ENCODE measurements at regions not wholly inside any gene's neighbourhood (a gene's known extent, or its start where the extent isn't known, plus 50 kb on each side); places are given as distances from the start of the nearest gene placed in this dataset.
"Not testable (repeated sequence)": the region's sequence is repeated elsewhere in the genome, so short reads cannot be mapped to it uniquely, and the experiment has no call there.

- DNase-seq; intact Hi-C loops (cut with DNase I): not testable (repeated sequence)
Observed at GRCh38 chr4:49150351-49151083, 164.4 kb downstream of the CWH43 start.

GRCh38 chr4:49153011-49153410, 166.9 kb downstream of the CWH43 start:
- intact Hi-C loops (cut with DNase I); DNase-seq: not testable (repeated sequence)

GRCh38 chr4:49154308-49155103, 168.4 kb downstream of the CWH43 start:
- intact Hi-C loops (cut with DNase I); DNase-seq: not testable (repeated sequence)

GRCh38 chr4:49155270-49155669, 169.2 kb downstream of the CWH43 start:
- DNase-seq; intact Hi-C loops (cut with DNase I): not testable (repeated sequence)

GRCh38 chr4:49156309-49156708, 170.2 kb downstream of the CWH43 start:
- intact Hi-C loops (cut with DNase I); DNase-seq: not testable (repeated sequence)

- DNase-seq; intact Hi-C loops (cut with DNase I): not testable (repeated sequence)
Observed at GRCh38 chr4:49157630-49158029, 171.6 kb downstream of the CWH43 start.

GRCh38 chr4:49161111-49161541, 175.1 kb downstream of the CWH43 start:
- DNase-seq; intact Hi-C loops (cut with DNase I): not testable (repeated sequence)

- intact Hi-C loops (cut with DNase I); DNase-seq: not testable (repeated sequence)
Observed at GRCh38 chr4:49164916-49165315, 178.8 kb downstream of the CWH43 start.

- intact Hi-C loops (cut with DNase I); DNase-seq: not testable (repeated sequence)
Observed at GRCh38 chr4:49177847-49178246, 191.8 kb downstream of the CWH43 start.

GRCh38 chr4:49181088-49181487, 195.0 kb downstream of the CWH43 start:
- DNase-seq; intact Hi-C loops (cut with DNase I): not testable (repeated sequence)

GRCh38 chr4:49211396-49212194, 225.5 kb downstream of the CWH43 start:
- intact Hi-C loops (cut with DNase I); DNase-seq: not testable (repeated sequence)

- DNase-seq; intact Hi-C loops (cut with DNase I): not testable (repeated sequence)
Observed at GRCh38 chr4:49213250-49213649, 227.2 kb downstream of the CWH43 start.

GRCh38 chr4:49213750-49214149, 227.7 kb downstream of the CWH43 start:
- not testable (repeated sequence) for DNase-seq

GRCh38 chr4:49214453-49215081, 228.5 kb downstream of the CWH43 start:
- intact Hi-C loops (cut with DNase I); DNase-seq: not testable (repeated sequence)

More at GRCh38 chr4:49213750-49214149, 227.7 kb downstream of the CWH43 start:
- intact Hi-C loops (cut with DNase I): not testable (repeated sequence)

GRCh38 chr4:49215082-49215479, 229.0 kb downstream of the CWH43 start:
- intact Hi-C loops (cut with DNase I): not testable (repeated sequence)

GRCh38 chr4:49216606-49217005, 230.5 kb downstream of the CWH43 start:
- intact Hi-C loops (cut with DNase I); DNase-seq: not testable (repeated sequence)

More at GRCh38 chr4:49215082-49215479, 229.0 kb downstream of the CWH43 start:
- DNase-seq: not testable (repeated sequence)

- no peak for DNase-seq
- intact Hi-C loops (cut with DNase I): no loop called here
Observed at GRCh38 chr4:49217492-49217891, 231.4 kb downstream of the CWH43 start.

- intact Hi-C loops (cut with DNase I); DNase-seq: not testable (repeated sequence)
Observed at GRCh38 chr4:49218094-49218493, 232.0 kb downstream of the CWH43 start.

GRCh38 chr4:49218931-49219330, 232.9 kb downstream of the CWH43 start:
- intact Hi-C loops (cut with DNase I); DNase-seq: not testable (repeated sequence)

All from head of caudate nucleus (tissue), 42 donors.